ENCODE measurements at regions not wholly inside any gene's neighbourhood (a gene's known extent, or its start where the extent isn't known, plus 50 kb on each side); places are given as distances from the start of the nearest gene placed in this dataset.
"Not testable (repeated sequence)": the region's sequence is repeated elsewhere in the genome, so short reads cannot be mapped to it uniquely, and the experiment has no call there.

- DNase-seq = no peak
Observed at GRCh38 chr5:90338712-90339372, 70.7 kb downstream of the CETN3 start.

- no peak for DNase-seq
Observed at GRCh38 chr5:90337449-90338052, 72.0 kb downstream of the CETN3 start.

DNA sequence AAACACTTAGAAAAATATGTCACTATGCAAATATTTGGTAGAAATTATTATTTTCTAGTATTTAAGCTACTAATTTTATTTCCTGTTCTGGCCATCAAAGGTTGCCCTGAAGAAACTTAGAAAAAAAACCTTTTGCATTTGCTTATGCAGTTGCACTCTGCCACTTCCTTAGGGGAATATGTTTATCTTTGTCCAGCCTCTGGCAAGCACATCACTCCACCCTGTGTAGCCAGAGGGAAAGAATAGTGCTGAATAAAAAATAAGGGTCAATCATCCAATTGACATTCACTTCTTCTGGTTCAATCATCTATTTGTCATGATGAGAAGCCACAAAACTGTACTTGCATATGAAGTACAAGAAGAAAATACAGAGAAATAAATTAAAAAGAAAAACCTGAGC lies 72.8 kb downstream of the CETN3 start:
- no peak for DNase-seq

- DNase-seq = no peak
Observed at GRCh38 chr5:90334741-90335140, 74.8 kb downstream of the CETN3 start.

GRCh38 chr5:90329911-90330310 lies 79.6 kb downstream of the CETN3 start:
- no peak for DNase-seq

DNA sequence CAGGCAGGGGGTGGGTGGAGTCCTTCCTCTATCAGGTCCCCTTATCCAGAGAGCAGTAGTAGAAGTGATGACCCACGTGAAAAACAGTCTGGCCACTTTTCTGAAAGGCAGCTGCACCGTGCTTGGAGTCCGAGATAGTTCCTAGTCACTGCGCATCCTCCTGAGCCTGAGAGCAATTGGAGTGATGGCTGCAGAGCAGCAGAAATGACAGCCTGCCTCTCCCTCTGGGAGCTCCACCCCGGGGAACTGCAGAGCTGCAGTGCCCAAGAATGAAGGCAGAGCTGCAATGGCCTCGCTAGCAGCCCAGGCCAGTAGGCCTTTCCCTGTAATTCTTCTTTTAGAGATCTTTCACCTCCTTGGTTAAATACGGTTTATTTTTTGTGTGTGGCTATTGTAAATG lies 82.6 kb downstream of the CETN3 start:
- DNase-seq = no peak

- DNase-seq = no peak
Observed at GRCh38 chr5:90325093-90325492, 84.5 kb downstream of the CETN3 start.

DNA sequence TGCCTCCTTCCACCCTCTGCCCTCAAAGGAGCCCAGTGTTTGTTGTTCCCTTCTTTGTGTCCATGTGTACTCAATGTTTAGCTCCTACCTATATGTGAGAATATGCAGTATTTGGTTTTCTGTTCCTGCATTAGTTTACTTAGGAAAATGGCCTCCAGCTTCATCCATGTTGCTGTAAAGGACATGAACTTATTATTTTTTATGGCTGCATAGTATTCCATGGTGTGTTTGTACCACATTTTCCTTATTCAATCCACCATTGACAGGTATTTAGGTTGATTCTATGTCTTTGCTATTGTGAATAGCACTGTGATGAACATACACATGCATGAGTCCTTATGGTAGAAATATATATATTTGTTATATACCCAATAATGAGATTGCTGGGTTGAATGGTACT lies 89.2 kb downstream of the CETN3 start:
- DNase-seq = not testable (repeated sequence)

GRCh38 chr5:90312027-90312426 lies 97.5 kb downstream of the CETN3 start:
- DNase-seq = no peak

DNA sequence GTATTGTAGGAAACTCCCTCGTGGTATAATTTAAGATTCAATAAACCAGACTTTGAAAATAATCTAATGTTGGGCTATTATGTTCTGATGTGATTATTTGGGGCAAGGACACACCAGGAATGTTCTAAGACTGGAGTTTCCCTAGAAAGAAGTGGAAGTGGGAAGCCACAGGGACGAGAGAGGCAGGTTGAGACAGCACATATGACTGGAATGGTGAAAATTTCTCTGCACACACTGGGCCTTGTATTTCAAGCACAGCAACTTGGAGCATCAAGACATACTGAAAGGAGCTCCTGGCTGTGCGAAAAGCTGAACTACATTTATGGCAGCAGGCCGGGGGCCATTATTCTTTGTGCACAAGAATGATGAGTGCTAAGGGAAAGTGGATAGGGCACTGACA lies 98.2 kb downstream of the CETN3 start:
- no peak for DNase-seq

GRCh38 chr5:90308787-90309585 lies 100.6 kb downstream of the CETN3 start:
- no peak for DNase-seq

- DNase-seq = no peak
Observed at GRCh38 chr5:90307782-90308181, 101.8 kb downstream of the CETN3 start.

GRCh38 chr5:90307322-90307721 lies 102.2 kb downstream of the CETN3 start:
- DNase-seq = no peak

DNA sequence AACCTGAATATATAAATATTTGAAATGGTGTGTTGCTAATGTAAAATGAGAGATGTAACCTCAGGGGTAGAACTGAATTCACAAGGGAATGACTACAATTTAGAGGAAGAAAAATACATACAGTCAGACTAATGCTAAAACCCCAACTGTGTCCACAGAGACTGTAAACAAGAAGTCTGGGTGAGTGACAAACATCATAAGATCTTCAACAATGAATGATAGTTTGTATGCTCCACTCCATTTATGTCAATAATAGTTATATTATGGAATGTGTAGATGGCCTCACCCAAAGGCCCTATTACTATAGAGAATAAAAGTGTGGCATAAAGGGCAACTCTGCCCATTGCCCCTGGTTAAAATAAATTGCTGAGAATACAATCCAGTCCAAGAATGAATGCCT lies 102.9 kb downstream of the CETN3 start:
- no peak for DNase-seq

DNA sequence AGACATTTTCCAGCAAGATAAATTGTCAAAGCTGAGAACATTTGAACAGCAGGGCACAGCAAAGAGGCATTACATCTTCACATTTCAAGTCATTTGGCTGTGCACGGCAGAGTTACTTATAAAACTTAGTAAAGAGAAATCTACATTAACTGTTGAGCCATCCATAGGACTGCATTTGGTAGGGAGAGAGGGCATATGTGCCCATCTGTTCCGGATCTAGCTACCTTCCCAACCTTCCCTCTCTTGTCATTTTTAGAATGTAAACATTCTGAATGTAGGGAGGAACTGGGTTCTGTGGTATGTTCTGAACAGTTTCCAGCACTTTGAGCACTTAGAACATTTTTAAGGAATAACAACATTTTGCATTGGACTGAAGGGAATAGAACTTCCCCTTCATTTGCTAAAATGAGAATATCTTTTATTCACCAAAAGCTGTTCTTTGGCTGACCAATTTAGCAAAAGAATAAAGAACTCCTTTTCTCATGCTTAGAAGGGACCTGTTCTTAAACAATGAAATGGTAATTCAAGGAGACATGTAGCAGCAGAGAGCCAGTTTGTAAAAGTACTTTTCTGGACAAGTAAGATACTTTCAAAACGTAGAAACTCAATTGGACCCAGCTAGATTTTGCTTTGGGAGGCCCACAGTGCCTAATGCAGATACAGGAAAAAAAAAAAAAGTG lies 104.4 kb downstream of the CETN3 start:
- DNase-seq = no peak

GRCh38 chr5:90301248-90301647 lies 108.3 kb downstream of the CETN3 start:
- no peak for DNase-seq

DNA sequence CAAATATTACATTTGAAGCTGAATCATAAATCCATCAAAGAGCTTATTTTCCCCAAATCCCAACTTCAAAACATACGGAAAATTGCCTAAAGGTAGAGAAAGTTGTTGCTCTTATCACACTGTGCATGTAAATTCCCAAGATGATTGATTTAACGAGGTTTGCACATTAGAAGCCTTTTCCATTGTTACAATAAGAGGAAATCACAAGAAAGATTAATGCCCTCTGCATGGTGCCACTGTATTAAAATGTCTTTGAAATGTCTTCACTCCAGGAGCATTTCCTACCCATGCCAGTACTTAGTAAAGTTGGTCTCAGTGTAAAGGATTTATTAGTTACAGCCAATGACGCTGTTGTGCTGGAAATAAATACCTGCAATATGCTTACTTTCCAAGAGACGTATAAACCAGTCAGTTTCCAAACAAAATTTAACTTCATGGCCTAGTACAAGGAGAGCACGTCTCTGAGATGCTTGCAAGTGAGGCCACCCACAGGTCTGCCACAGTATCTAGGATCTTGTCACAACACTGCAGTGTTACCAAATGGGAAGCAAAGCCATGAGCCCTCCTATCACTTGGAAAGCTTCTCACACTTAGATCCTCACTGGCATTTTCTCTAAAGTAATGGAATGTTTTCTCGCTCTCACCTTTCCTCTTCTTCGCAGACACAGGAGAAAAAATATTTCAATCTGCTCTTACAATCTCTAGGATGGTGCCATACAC lies 112.4 kb downstream of the CETN3 start:
- DNase-seq = no peak

- no peak for DNase-seq
Observed at GRCh38 chr5:90294604-90295003, 115.0 kb downstream of the CETN3 start.

GRCh38 chr5:90293931-90294330 lies 115.6 kb downstream of the CETN3 start:
- no peak for DNase-seq

GRCh38 chr5:90290648-90291047 lies 118.9 kb downstream of the CETN3 start:
- no peak for DNase-seq

- no peak for DNase-seq
Observed at GRCh38 chr5:90289837-90290236, 119.7 kb downstream of the CETN3 start.

DNA sequence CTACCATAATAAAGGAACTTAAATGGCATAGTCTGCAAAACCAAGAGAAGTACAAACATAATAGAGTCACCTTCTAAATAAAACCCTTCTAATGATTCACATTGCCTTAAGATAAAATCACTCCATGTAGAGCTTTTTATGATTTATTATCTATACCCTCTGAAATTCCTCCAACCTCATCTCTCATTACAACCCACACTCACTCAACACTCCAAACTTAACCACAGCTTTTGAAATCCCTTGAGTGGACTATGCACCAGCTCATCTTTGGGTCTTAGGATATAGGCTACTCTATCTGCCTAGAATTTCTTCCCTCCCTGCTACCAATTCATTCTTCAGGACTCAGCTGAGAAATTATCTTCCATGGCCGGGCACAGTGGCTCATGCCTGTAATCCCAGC lies 122.5 kb downstream of the CETN3 start:
- DNase-seq = no peak

Measured in muscle of arm (tissue), 1 donor.